ENCODE measurements at regions not wholly inside any gene's neighbourhood (a gene's known extent, or its start where the extent isn't known, plus 50 kb on each side); places are given as distances from the start of the nearest gene placed in this dataset.

DNA sequence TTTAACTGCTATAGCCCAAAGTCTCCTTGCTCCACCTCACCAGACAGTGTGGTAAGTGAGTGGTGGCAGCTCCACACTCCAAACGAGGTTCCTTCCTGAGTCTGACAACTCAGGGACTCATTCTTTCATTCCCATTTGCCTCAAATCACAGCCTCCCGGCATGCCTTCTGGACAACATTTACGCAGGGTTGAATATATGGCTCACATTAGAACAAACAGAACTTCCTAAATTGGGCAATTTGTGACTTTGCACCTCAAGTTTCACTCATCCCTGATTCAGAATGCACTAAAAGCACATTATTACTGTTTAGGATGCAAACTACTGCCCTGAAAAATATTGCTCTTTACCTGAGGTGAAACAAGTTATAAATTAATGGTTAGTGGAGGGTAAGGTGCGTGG lies 224.6 kb upstream of the PPARGC1A start:
- TF ChIP-seq, protein P1, sequence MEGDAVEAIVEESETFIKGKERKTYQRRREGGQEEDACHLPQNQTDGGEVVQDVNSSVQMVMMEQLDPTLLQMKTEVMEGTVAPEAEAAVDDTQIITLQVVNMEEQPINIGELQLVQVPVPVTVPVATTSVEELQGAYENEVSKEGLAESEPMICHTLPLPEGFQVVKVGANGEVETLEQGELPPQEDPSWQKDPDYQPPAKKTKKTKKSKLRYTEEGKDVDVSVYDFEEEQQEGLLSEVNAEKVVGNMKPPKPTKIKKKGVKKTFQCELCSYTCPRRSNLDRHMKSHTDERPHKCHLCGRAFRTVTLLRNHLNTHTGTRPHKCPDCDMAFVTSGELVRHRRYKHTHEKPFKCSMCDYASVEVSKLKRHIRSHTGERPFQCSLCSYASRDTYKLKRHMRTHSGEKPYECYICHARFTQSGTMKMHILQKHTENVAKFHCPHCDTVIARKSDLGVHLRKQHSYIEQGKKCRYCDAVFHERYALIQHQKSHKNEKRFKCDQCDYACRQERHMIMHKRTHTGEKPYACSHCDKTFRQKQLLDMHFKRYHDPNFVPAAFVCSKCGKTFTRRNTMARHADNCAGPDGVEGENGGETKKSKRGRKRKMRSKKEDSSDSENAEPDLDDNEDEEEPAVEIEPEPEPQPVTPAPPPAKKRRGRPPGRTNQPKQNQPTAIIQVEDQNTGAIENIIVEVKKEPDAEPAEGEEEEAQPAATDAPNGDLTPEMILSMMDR (IDR thresholded peaks at IDR 0.05): no peak
- no peak for TF ChIP-seq POLR2A (IDR thresholded peaks at IDR 0.05)
